ENCODE measurements at regions not wholly inside any gene's neighbourhood (a gene's known extent, or its start where the extent isn't known, plus 50 kb on each side); places are given as distances from the start of the nearest gene placed in this dataset.
"Not testable (repeated sequence)": the region's sequence is repeated elsewhere in the genome, so short reads cannot be mapped to it uniquely, and the experiment has no call there.

DNA sequence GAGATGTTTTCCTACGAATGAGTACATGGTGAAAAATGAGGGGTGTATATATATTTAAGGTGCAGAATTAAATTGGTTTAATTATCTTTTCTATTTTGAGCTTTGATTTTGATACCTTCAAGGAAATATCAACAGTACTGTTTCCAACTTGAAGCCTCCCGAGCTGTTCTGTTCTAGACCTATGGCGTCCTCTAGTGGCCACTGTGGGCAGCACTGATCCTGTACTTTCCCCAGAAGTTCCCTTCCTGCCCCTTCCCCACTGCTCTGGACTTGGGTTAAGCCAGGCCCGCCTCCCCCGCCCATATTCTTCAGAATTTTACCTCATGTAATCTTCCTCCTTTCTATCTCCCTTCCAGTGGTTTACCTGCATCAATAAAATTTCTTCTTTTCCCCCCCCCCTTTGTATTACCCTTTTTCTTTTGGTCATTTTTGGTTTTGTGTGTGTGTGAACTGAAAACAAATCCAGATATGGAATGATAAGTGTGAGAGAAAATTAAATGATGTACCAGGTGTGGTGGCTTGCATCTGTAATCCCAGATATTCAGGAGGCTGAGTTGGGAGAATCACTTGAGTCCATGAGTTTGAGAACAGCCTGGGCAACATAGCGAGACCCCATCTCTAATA, 1643.5 kb downstream of the TP53TG3F start:
- DNase-seq, result no peak

DNA sequence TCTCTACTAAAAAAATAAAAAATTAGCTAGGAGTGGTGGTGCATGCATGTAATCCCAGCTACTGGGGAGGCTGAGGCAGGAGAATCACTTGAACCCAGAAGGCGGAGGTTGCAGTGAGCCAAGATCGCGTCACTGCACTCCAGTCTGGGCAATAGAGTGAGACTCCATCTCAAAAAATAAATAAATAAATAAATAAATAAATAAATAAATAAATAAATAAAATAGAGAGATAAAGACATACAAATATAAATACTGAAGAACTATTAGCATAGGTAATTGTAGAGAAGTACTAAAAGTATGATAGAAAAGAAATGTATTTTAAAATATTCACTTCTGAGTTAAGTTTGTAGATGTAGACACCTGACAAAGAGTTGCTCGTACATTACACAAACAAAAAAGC, 1652.4 kb downstream of the TP53TG3F start:
- not testable (repeated sequence) for DNase-seq

- no peak for DNase-seq
These were observed 1672.0 kb downstream of the TP53TG3F start for GRCh38 chr16:35131429-35131828.

- no peak for DNase-seq
These were observed 1675.1 kb downstream of the TP53TG3F start for GRCh38 chr16:35134471-35134870.

GRCh38 chr16:35140293-35140986, 1681.0 kb downstream of the TP53TG3F start:
- no peak for DNase-seq

DNA sequence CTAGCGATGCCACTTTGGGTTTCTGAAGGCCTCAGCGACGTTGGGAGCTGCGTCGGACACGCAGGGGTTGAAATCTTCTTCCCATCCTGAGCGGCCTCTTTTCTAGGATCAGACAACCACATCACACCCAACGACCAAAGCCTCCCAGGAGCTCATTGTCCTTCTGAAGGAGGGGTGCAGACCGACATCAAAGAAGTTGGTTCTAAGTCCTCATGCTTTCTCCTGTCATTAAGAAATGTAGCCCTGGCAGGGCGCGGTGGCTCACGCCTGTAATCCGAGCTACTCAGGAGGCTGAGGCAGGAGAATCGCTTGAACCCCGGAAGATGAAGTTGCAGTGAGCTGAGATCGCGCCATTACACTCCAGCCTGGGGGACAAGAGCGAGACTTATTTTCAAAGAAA, 1681.9 kb downstream of the TP53TG3F start:
- no peak for DNase-seq

DNA sequence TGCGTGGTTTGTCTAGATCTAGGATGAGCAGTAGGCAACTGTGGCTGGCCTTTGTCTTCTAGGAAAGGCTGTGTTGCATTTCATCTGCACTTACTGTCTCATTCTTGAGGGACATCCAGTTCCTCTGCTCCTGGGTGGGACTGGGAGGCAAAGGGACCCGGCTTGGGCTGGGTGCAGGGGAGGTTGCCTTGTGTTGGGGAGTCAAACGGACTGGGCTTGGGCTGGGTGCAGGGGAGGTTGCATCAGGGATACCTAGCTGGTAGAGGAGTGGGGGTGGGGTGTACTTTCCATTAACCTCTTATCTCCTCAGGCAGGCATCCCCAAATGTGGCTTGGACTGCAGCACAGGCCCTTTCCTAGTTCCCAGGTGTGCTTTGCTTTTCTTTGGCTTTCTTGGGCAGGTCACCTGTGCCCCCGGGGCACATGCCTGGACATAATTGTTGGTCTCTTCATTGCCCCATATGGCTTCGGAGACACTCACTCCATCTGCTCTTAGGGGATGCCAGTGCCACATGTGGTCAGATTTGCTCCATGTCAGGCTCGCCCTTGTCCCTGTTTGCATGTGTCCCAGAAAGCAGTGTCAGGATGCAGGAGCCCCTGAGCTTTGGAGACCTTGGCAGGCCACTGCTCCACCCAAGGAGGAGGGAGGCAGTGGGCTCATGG, 1682.9 kb downstream of the TP53TG3F start:
- DNase-seq, result no peak

DNA sequence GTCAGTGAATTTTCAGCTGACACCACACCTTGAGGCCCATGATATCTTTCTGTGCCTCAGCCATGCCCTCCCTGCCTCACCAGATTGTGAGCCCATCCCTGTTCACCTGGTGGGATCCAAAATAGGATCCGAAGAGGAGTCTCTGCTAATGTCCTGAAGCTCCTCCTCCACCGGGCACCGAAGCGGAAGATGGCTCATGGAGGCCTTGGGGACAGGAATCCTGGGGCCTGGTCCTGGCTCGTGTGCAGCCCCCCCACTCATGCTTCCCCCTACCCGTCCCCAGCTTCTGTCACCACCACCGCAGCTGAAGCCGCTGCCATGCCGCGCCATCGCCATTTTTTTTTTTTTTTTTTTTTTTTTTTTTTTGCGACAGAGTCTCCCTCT, 1683.4 kb downstream of the TP53TG3F start:
- DNase-seq, result no peak

GRCh38 chr16:35144212-35144932, 1685.0 kb downstream of the TP53TG3F start:
- DNase-seq, result no peak

- no peak for DNase-seq
These were observed 1686.8 kb downstream of the TP53TG3F start for GRCh38 chr16:35146031-35146710.

GRCh38 chr16:35146723-35147458, 1687.5 kb downstream of the TP53TG3F start:
- no peak for DNase-seq

DNA sequence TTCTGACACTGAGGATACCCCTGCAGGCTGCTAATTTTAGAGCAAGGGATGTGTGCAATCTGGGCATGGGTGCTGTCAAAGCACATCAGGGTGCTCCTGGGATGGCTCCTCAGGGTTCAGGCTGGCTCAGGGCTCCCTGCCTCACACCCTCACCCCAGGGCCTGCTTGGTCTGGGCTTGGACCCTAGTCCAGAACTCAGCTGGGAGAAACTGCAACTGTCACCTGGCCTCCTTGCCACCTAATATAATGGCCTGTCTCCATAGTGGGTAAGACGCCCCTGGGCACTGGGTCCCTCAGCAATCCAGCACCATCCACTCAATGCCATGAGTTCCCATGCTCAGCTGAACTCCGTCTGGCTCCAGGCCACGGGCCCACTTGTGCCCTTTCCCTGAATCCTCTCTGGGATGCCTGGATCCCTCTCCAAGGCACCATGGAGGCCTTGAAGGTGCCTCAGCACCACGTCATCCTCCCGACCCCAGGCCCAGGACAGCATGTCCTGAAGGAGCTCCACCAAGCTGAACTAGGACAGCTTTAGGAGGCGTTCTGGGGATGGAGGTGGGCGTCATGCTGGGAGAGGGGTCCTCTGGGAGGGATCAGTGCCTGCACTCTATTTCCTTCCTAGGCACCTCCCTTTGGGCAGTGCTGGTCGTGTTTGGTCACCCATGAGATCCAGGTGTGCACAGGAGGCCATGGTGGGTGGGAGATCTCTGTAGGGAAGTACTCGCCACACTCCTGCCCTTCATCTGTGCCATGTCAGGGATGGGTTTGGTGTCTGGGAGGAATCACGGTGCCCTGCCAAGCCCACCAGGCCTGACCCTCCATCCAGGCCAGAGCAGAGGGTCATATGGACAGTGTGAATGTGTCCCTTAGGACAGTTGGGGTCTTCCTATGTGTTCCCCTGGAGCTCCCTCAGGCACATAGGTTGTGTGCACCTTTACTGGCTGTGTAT, 1688.4 kb downstream of the TP53TG3F start:
- DNase-seq, result no peak

- DNase-seq, result no peak
These were observed 1689.3 kb downstream of the TP53TG3F start for GRCh38 chr16:35148748-35149147.

DNA sequence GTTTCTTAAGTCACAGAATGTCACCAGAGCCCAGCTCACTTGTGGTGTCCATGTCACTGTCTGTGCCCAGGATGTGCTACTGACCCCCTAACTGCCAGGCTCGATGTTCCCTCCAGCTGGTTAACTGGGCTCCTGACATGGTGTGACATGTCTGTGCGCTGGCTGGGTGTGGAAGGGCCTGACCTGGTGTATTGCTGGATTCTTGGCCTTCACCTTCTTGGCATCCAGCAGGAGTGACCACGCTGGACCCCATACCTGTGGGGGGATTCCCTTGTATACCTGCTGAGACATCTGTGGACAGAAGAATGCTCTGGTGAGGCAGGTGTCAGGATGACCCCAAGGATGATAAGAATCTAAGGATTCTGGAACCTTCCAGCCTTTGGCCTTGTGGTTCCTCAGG, 1690.1 kb downstream of the TP53TG3F start:
- no peak for DNase-seq

- DNase-seq, result no peak
These were observed 1691.4 kb downstream of the TP53TG3F start for GRCh38 chr16:35150805-35151312.

DNA sequence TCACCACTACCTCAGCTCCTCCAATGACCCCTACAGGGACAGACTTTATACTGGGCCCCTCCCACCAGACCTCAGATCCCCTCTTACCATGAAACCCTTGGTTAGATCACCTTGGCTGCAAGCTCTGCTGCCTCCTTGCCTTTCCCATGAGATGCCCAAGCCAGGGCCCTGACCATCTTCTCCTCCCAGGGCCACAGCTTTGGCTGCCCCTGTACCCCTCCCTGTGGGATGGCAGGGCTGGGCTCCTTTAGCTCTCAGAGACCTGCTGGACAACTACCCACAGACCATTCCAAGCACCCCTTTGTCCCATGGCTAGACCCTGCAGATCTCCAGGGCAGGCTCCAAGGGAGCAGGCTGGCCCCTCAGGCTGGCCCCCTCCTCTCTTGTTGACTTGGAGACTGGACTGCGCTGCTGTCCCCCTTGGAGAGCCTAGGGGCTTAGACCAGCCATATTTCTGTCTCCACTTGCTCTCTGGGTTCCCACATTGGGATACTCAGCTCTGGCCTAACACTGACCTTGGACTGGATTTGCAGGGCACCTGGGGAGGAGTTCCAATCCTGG, 1692.7 kb downstream of the TP53TG3F start:
- DNase-seq, result no peak

- DNase-seq, result no peak
These were observed 1695.2 kb downstream of the TP53TG3F start for GRCh38 chr16:35154627-35155026.

GRCh38 chr16:35157549-35157948, 1698.1 kb downstream of the TP53TG3F start:
- DNase-seq, result not testable (repeated sequence)

- not testable (repeated sequence) for DNase-seq
These were observed 1709.9 kb downstream of the TP53TG3F start for GRCh38 chr16:35169324-35169723.

DNA sequence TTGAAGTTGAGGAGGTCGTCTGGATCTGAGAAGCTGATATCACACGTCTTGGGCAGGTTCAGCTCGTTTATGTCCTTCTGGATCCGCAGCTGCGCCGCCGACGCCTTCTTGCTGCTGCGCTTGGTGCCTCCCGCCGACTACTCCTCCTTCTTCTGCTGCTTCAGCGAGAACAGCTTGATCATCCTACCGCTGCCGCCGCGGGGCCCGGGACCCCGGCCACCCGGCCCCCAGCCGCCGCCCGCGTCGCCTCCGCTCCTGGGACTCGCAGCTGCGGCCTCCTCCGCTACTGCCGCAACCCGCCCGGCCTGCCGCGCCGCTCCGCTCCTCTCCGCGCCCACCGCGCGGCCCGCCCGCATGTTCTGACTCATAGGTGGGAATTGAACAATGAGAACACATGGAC, 1710.6 kb downstream of the TP53TG3F start:
- not testable (repeated sequence) for DNase-seq

Measured in C1 segment of cervical spinal cord (tissue), 14 donors.